ENCODE measurements at regions not wholly inside any gene's neighbourhood (a gene's known extent, or its start where the extent isn't known, plus 50 kb on each side); places are given as distances from the start of the nearest gene placed in this dataset.

DNA sequence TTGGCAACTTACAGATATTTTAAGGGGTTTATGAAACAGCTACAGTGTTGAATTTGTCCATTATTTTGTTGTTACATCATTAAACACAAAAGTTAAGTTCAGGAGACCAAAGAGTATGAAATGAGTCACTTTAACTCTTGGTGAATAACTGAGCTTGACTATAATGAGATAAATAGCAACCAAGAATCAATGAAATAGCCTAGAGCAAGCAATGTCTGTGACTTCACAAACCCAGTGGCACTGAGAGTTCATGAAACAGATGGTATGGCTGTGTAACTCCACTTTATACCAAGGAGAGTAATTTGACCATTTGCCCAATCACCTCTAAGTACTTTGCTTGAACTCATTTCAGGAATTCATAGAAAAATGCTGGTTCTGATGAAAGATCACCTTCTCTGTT lies 169.6 kb upstream of the GADL1 start:
- no peak for TF ChIP-seq POLR2A (IDR thresholded peaks at IDR 0.05; ENCODE audit: low read length)
- TF ChIP-seq KDM1A (IDR thresholded peaks at IDR 0.05; ENCODE audit: low read depth), result no peak
- no peak for TF ChIP-seq EP300 (IDR thresholded peaks at IDR 0.05)
- TF ChIP-seq, protein P1, sequence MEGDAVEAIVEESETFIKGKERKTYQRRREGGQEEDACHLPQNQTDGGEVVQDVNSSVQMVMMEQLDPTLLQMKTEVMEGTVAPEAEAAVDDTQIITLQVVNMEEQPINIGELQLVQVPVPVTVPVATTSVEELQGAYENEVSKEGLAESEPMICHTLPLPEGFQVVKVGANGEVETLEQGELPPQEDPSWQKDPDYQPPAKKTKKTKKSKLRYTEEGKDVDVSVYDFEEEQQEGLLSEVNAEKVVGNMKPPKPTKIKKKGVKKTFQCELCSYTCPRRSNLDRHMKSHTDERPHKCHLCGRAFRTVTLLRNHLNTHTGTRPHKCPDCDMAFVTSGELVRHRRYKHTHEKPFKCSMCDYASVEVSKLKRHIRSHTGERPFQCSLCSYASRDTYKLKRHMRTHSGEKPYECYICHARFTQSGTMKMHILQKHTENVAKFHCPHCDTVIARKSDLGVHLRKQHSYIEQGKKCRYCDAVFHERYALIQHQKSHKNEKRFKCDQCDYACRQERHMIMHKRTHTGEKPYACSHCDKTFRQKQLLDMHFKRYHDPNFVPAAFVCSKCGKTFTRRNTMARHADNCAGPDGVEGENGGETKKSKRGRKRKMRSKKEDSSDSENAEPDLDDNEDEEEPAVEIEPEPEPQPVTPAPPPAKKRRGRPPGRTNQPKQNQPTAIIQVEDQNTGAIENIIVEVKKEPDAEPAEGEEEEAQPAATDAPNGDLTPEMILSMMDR (IDR thresholded peaks at IDR 0.05), result no peak
- TF ChIP-seq CBX8 (IDR thresholded peaks at IDR 0.05), result no peak
- no peak for TF ChIP-seq BHLHE40 (IDR thresholded peaks at IDR 0.05; ENCODE audit: low read depth, low read length)
- TF ChIP-seq, protein P2, sequence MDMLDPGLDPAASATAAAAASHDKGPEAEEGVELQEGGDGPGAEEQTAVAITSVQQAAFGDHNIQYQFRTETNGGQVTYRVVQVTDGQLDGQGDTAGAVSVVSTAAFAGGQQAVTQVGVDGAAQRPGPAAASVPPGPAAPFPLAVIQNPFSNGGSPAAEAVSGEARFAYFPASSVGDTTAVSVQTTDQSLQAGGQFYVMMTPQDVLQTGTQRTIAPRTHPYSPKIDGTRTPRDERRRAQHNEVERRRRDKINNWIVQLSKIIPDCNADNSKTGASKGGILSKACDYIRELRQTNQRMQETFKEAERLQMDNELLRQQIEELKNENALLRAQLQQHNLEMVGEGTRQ (IDR thresholded peaks at IDR 0.05), result no peak

Data from A549 (cell line).